Endothelial cell of umbilical vein (primary cell): ENCODE measurements at regions not wholly inside any gene's neighbourhood (a gene's known extent, or its start where the extent isn't known, plus 50 kb on each side); places are given as distances from the start of the nearest gene placed in this dataset.
"Not testable (repeated sequence)": the region's sequence is repeated elsewhere in the genome, so short reads cannot be mapped to it uniquely, and the experiment has no call there.

ENCODE experiments used
- CTCF ChIP-seq, 2 donors: IDR thresholded peaks; 1 replicate in 1 of 2; 2 replicates in 1 of 2; pipeline ENCODE4 v1.5.1; 2011; ENCODE audit warnings: low read length in 2 of 2, mild to moderate bottlenecking in 2 of 2, moderate library complexity in 2 of 2, control low read depth in 1 of 2, inconsistent platforms in 1 of 2, low read depth in 1 of 2; ENCODE audit not compliant: insufficient read depth in 1 of 2; ENCODE audit errors: extremely low read depth in 1 of 2
- EZH2 ChIP-seq: IDR thresholded peaks from 2 replicates; pipeline ENCODE4 v1.6.1; 2012; ENCODE audit warnings: borderline replicate concordance, low read depth, mild to moderate bottlenecking, moderate library complexity, low read length, inconsistent platforms; ENCODE audit not compliant: severe bottlenecking
- FOS ChIP-seq: IDR thresholded peaks from 2 replicates; pipeline ENCODE4 v1.6.1; 2011; ENCODE audit warnings: mild to moderate bottlenecking, low read length, moderate library complexity, borderline replicate concordance; ENCODE audit not compliant: insufficient read depth
- GATA2 ChIP-seq: IDR thresholded peaks from 2 replicates; pipeline ENCODE4 v1.7.0; 2011; ENCODE audit warnings: low read depth, mild to moderate bottlenecking, moderate library complexity, mixed read lengths, low read length; ENCODE audit not compliant: insufficient read length, insufficient read depth
- JUN ChIP-seq: IDR thresholded peaks from 2 replicates; pipeline ENCODE4 v1.6.1; 2011; ENCODE audit warnings: borderline replicate concordance, low read depth; ENCODE audit not compliant: insufficient read length, insufficient read depth
- MAX ChIP-seq: IDR thresholded peaks from 2 replicates; pipeline ENCODE4 v1.6.1; 2011; ENCODE audit not compliant: insufficient read depth, insufficient read length
- MYC ChIP-seq: IDR thresholded peaks from one replicate; pipeline ENCODE4 v1.6.1; 2011; ENCODE audit warnings: mild to moderate bottlenecking, low read depth, low read length
- POLR2A ChIP-seq: IDR thresholded peaks from 2 replicates; pipeline ENCODE4 v1.6.1; 2012; ENCODE audit warnings: low read depth, mild to moderate bottlenecking, control low read depth, low read length
- POLR2AphosphoS5 ChIP-seq: IDR thresholded peaks from 2 replicates; pipeline ENCODE4 v1.6.1; 2012; ENCODE audit warnings: low read depth, mild to moderate bottlenecking, control low read depth, low read length, moderate library complexity; ENCODE audit not compliant: insufficient read depth

- not testable (repeated sequence) for TF ChIP-seq CTCF (IDR thresholded peaks at IDR 0.05; ENCODE audit: extremely low read depth in 1 of 2, insufficient read depth in 1 of 2, low read depth in 1 of 2, low read length in 2 of 2); POLR2A; POLR2AphosphoS5; MAX; EZH2; MYC; JUN; GATA2; FOS
Measured at GRCh38 chr20:19064788-19065187, 147.7 kb upstream of the SLC24A3 start.
